ENCODE measurements at regions not wholly inside any gene's neighbourhood (a gene's known extent, or its start where the extent isn't known, plus 50 kb on each side); places are given as distances from the start of the nearest gene placed in this dataset.

DNA sequence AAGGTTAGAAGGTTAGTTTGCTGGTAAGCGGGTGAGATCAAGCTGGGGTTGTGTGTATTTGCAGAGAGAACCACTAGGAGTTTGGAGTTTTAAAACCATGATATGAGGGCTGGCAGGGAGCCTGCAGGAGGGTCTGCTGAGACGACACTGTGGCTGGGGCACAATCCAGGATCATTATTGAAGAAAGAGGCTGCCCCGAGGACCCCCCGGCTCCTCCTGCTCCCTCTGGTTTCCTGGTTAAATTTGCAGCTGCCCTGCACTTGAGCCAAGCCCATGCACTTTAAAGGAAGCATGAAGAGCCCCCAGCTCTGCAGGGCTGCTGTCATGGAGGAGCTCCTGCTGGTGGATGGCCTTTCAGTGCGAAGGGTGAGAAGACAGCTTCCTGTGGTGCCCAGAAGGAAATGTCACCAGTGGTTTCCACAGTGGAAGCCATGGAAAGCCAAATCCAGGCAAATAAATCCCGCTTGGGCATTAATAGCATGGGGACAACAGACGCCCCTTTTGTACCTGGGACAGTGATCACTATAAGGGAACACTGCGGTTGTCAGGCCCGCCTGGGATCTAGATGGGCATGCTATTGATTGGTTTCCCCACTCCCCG, 140.7 kb downstream of the NSG2 start:
- TF ChIP-seq, protein P1, sequence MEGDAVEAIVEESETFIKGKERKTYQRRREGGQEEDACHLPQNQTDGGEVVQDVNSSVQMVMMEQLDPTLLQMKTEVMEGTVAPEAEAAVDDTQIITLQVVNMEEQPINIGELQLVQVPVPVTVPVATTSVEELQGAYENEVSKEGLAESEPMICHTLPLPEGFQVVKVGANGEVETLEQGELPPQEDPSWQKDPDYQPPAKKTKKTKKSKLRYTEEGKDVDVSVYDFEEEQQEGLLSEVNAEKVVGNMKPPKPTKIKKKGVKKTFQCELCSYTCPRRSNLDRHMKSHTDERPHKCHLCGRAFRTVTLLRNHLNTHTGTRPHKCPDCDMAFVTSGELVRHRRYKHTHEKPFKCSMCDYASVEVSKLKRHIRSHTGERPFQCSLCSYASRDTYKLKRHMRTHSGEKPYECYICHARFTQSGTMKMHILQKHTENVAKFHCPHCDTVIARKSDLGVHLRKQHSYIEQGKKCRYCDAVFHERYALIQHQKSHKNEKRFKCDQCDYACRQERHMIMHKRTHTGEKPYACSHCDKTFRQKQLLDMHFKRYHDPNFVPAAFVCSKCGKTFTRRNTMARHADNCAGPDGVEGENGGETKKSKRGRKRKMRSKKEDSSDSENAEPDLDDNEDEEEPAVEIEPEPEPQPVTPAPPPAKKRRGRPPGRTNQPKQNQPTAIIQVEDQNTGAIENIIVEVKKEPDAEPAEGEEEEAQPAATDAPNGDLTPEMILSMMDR (IDR thresholded peaks at IDR 0.05) = no peak
- TF ChIP-seq POLR2AphosphoS5 (IDR thresholded peaks at IDR 0.05; ENCODE audit: insufficient read depth in 1 of 2, low read depth in 1 of 2) (no peak), POLR2A (IDR thresholded peaks at IDR 0.05) (no peak)
